K562 (cell line): ENCODE measurements at regions not wholly inside any gene's neighbourhood (a gene's known extent, or its start where the extent isn't known, plus 50 kb on each side); places are given as distances from the start of the nearest gene placed in this dataset.

ENCODE experiments used
- ATAC-seq: fragments of 200-7000 bp; cut with Tn5 transposase; 3 replicates; pipeline ENCODE4 v1.9.1; 2020; ENCODE audit warnings: moderate library complexity
- BruUV-seq: library from RNA; stranded (reverse); fragments of 400-500 nt; replicated peaks from 2 replicates; lab custom pipeline; 2021; lab: Mats Ljungman, UMichigan
- CTCF ChIA-PET: fragments of 300-600 bp; formaldehyde crosslinking; extraction: SDS; loops from one replicate; lab custom pipeline; 2021; ENCODE audit warnings: low intra/inter-chr PET ratio; lab: Yijun Ruan, JAX
- POLR2A ChIA-PET: fragments of 300-600, 350-650 bp; sonication (Branson Sonifier 250); formaldehyde crosslinking; extraction: SDS; loops from one replicate; lab custom pipeline; 2021; ENCODE audit warnings: antibody characterized with exemption, inconsistent platforms; lab: Yijun Ruan, JAX
- DNase-seq, 4 experiments: peaks; one replicate each; pipeline versions ENCODE4 v3.0.0 to v3.0.0-alpha.2; 2011 to 2018; ENCODE audit warnings: low spot score in 3 of 4, mixed read lengths in 3 of 4; ENCODE audit errors: extremely low read depth in 1 of 4
- FAIRE-seq: peaks from 2 replicates; lab custom pipeline; 2011; peaks lifted over from hg19 to GRCh38; lab: Jason Lieb, UNC
- H2AFZ ChIP-seq: 2 replicates; pipeline ENCODE4 v1.6.0; 2011; ENCODE audit warnings: low read depth, low read length, control low read depth, inconsistent platforms
- H3K27ac ChIP-seq: fragments of 200-600 bp; 3 replicates; pipeline ENCODE4 v1.8.0; 2011; ENCODE audit warnings: low read depth, mild to moderate bottlenecking, control low read depth, inconsistent platforms, low read length, moderate library complexity, mixed read lengths; ENCODE audit errors: extremely low read depth
- H3K27me3 ChIP-seq, 2 experiments: fragments of 300-600 bp in 1 of 2; 2 replicates in 1 of 2; 3 replicates in 1 of 2; pipeline versions ENCODE4 v1.6.0 to v1.8.0; 2011; ENCODE audit warnings: inconsistent platforms in 2 of 2, low read length in 2 of 2, mild to moderate bottlenecking in 1 of 2, mixed read lengths in 1 of 2, moderate library complexity in 1 of 2; ENCODE audit not compliant: control insufficient read depth in 2 of 2, insufficient read depth in 2 of 2
- H3K36me3 ChIP-seq: fragments of 300-600 bp; 3 replicates; pipeline ENCODE4 v1.8.0; 2011; ENCODE audit warnings: mild to moderate bottlenecking, low read length, inconsistent platforms; ENCODE audit not compliant: control insufficient read depth, insufficient read depth
- H3K4me1 ChIP-seq, 2 experiments: fragments of 200-600 bp in 1 of 2; replicated peaks in 1 of 2; 2 replicates in 1 of 2; 3 replicates in 1 of 2; pipeline versions ENCODE4 v1.5.1 to v1.8.0; 2011; ENCODE audit warnings: inconsistent platforms in 2 of 2, low read length in 2 of 2, mild to moderate bottlenecking in 1 of 2, mixed read lengths in 1 of 2, moderate library complexity in 1 of 2; ENCODE audit not compliant: control insufficient read depth in 2 of 2, insufficient read depth in 2 of 2
- H3K4me2 ChIP-seq: 2 replicates; pipeline ENCODE4 v1.6.1; 2011; ENCODE audit warnings: low read length, control low read depth, inconsistent platforms, mixed read lengths; ENCODE audit not compliant: insufficient read depth
- H3K4me3 ChIP-seq: fragments of 200-600 bp; sonication (generic), shearing (Covaris generic); 2 replicates; pipeline ENCODE4 v1.5.1; 2016; ENCODE audit warnings: control low read depth, inconsistent platforms
- H3K79me2 ChIP-seq: fragments of 200-600 bp; 3 replicates; pipeline ENCODE4 v1.8.0; 2011; ENCODE audit warnings: low read length, inconsistent platforms; ENCODE audit not compliant: control insufficient read depth, insufficient read depth
- H3K9ac ChIP-seq, 2 experiments: 2 replicates each; pipeline versions ENCODE4 v1.6.0 to v1.6.1; 2011; ENCODE audit warnings: low read depth in 2 of 2, low read length in 2 of 2, control low read depth in 1 of 2, inconsistent platforms in 1 of 2, mild to moderate bottlenecking in 1 of 2, mixed read lengths in 1 of 2; ENCODE audit not compliant: insufficient read depth in 1 of 2
- H3K9me1 ChIP-seq: one replicate; pipeline ENCODE4 v1.6.0; 2011; ENCODE audit warnings: inconsistent platforms, mild to moderate bottlenecking, low read length, moderate library complexity; ENCODE audit not compliant: control insufficient read depth, insufficient read depth
- H3K9me3 ChIP-seq: replicated peaks from 2 replicates; pipeline ENCODE4 v1.5.1; 2011; ENCODE audit warnings: low read depth, low read length, inconsistent platforms; ENCODE audit not compliant: control insufficient read depth, insufficient read depth
- H4K20me1 ChIP-seq: replicated peaks from 2 replicates; pipeline ENCODE4 v1.6.1; 2011; ENCODE audit warnings: low read length, inconsistent platforms, mixed read lengths; ENCODE audit not compliant: control insufficient read depth, insufficient read depth
- ATF7 ChIP-seq: fragments of 450-650 bp; IDR thresholded peaks from 2 replicates; pipeline ENCODE4 v1.7.1; 2014; ENCODE audit warnings: mild to moderate bottlenecking, moderate library complexity
- CREB3L1 ChIP-seq: fragments of 450-650 bp; IDR thresholded peaks from 2 replicates; pipeline ENCODE4 v1.6.1; 2014; ENCODE audit warnings: low read depth, mild to moderate bottlenecking, moderate library complexity, borderline replicate concordance
- CREB5 ChIP-seq: fragments of 250-450 bp; sonication (Bioruptor Pico); IDR thresholded peaks from 2 replicates; pipeline ENCODE4 v1.5.0; 2020; ENCODE audit warnings: mild to moderate bottlenecking
- KDM5B ChIP-seq: fragments of 200-600 bp; sonication (generic); IDR thresholded peaks from 2 replicates; pipeline ENCODE4 v1.6.1; 2012; ENCODE audit warnings: low read depth, mild to moderate bottlenecking, moderate library complexity, low read length, control low read depth, inconsistent platforms; ENCODE audit not compliant: insufficient replicate concordance
- NCOA4 ChIP-seq: fragments of 450-650 bp; IDR thresholded peaks from 2 replicates; pipeline ENCODE4 v1.6.1; 2018; ENCODE audit warnings: mild to moderate bottlenecking; ENCODE audit not compliant: partially characterized antibody
- NCOR1 ChIP-seq: fragments of 450-650 bp; IDR thresholded peaks from 2 replicates; pipeline ENCODE4 v1.6.1; 2016; ENCODE audit warnings: mild to moderate bottlenecking, moderate library complexity
- NFRKB ChIP-seq: fragments of 450-650 bp; IDR thresholded peaks from 2 replicates; pipeline ENCODE4 v1.6.1; 2016; ENCODE audit warnings: low read depth
- PPARD ChIP-seq: fragments of 250-450 bp; sonication (Bioruptor Pico); IDR thresholded peaks from 2 replicates; pipeline ENCODE4 v1.8.0; 2022; ENCODE audit warnings: inconsistent platforms, mild to moderate bottlenecking, moderate library complexity
- TFE3 ChIP-seq: fragments of 450-650 bp; formaldehyde crosslinking; IDR thresholded peaks from 2 replicates; pipeline ENCODE4 v1.4.0; 2020; ENCODE audit warnings: mild to moderate bottlenecking, mixed read lengths
- TRIM28 ChIP-seq: fragments of 450-650 bp; IDR thresholded peaks from 2 replicates; pipeline ENCODE4 v1.6.1; 2017
- ZNF134 ChIP-seq: fragments of 250-450 bp; sonication (Bioruptor Pico); conservative IDR thresholded peaks from 2 replicates; pipeline ENCODE4 v1.4.0; 2020
- WGBS: fragments of 100-300 bp; shearing (Covaris generic); methylation state at CpG from one replicate; pipeline ENCODE4 v1.1.6; 2016; ENCODE audit warnings: low coverage, mixed read lengths; ENCODE audit not compliant: insufficient coverage; ENCODE audit errors: missing lambda C conversion rate; 5-methylcytosine and 5-hydroxymethylcytosine counted together
- in situ Hi-C: fragments of 300-500 bp; cut with MboI; formaldehyde crosslinking; loops from 4 replicates; pipeline ENCODE4 v1.15.0; 2018; ENCODE audit warnings: inconsistent platforms, mixed read lengths
- intact Hi-C: fragments of 100-400 bp; cut with micrococcal nuclease; formaldehyde crosslinking; loops from 2 replicates; pipeline ENCODE4 v1.14.2; 2022

GRCh38 chr4:167652267-167652666 lies 418.0 kb upstream of the SPOCK3 start:
- H3K4me1 ChIP-seq, result no peaks in the 10 kb centered on the region
- CTCF ChIA-PET, result no interaction called here
- H3K27ac ChIP-seq, result no peak overlapping the region
- no peak for FAIRE-seq
- TF ChIP-seq TRIM28, result no peak
- no peak for TF ChIP-seq NFRKB
- TF ChIP-seq KDM5B, result no peak
- no peak for TF ChIP-seq CREB5 (CRISPR knock-in tag)
- TF ChIP-seq NCOA4, result no peak
- no peak for TF ChIP-seq PPARD (CRISPR knock-in tag)
- no peak for TF ChIP-seq NCOR1
- no peak for TF ChIP-seq ATF7
- no peak for TF ChIP-seq CREB3L1
- TF ChIP-seq ZNF134, result no peak
- TF ChIP-seq TFE3, result no peak
- POLR2A ChIA-PET, result interaction anchor here (0.7 kb wide), 1 partner anchor 12 kb away, joined by 3 read pairs; no protein-coding TSS in a partner anchor
- ATAC-seq, result no peak
- no peaks in the 10 kb centered on the region; the same call in 1 of the 2 replicates for H3K9me3 ChIP-seq
- no peak overlapping the region for H3K4me2 ChIP-seq
- no peak overlapping the region for H3K4me3 ChIP-seq
- no peak overlapping the region for H3K9ac ChIP-seq
- H3K36me3 ChIP-seq, result no peaks in the 10 kb centered on the region
- H4K20me1 ChIP-seq, result no peaks in the 10 kb centered on the region
- no peaks in the 10 kb centered on the region for H3K9me1 ChIP-seq
- in situ Hi-C loops (no loop called here), intact Hi-C loops (no loop called here)
- no peak for DNase-seq
- BruUV-seq, result no TSS peak
- no peaks in the 10 kb centered on the region for H3K27me3 ChIP-seq
- no peak overlapping the region for H2AFZ ChIP-seq
- no peaks in the 10 kb centered on the region for H3K79me2 ChIP-seq
- 0% methylated on average over 4 of the region's 4 CpGs for WGBS
